Cardiac muscle cell (in vitro differentiated cells and primary cell): ENCODE measurements at regions not wholly inside any gene's neighbourhood (a gene's known extent, or its start where the extent isn't known, plus 50 kb on each side); places are given as distances from the start of the nearest gene placed in this dataset.
A peak's percentile ranks its signal among the peaks of the same experiment; 100 is the strongest.

ENCODE experiments used
- DNase-seq, 2 donors: peaks; one replicate each; pipeline versions ENCODE4 v3.0.0 to v3.0.0-alpha.2; 2010 to 2017; ENCODE audit warnings: low read depth in 1 of 2, low spot score in 1 of 2
- H3K27ac ChIP-seq: fragments of 200-600 bp; sonication (generic); 2 replicates; pipeline ENCODE4 v1.5.1; 2016
- H3K27me3 ChIP-seq: fragments of 200-600 bp; sonication (generic); 2 replicates; pipeline ENCODE4 v1.6.0; 2016; ENCODE audit warnings: control low read depth
- H3K36me3 ChIP-seq: fragments of 200-600 bp; sonication (generic); 2 replicates; pipeline ENCODE4 v1.5.1; 2016; ENCODE audit warnings: control low read depth
- H3K4me1 ChIP-seq: fragments of 200-600 bp; sonication (generic); 2 replicates; pipeline ENCODE4 v1.8.1; 2017; ENCODE audit warnings: low read depth, mild to moderate bottlenecking, mixed run types
- H3K4me3 ChIP-seq: fragments of 200-600 bp; sonication (generic); 2 replicates; pipeline ENCODE4 v1.5.1; 2016; ENCODE audit warnings: mild to moderate bottlenecking
- H3K9me3 ChIP-seq: fragments of 200-600 bp; sonication (generic); 2 replicates; pipeline ENCODE4 v1.5.1; 2017; ENCODE audit warnings: low read depth, mild to moderate bottlenecking, control low read depth
- CTCF ChIP-seq: IDR thresholded peaks from 2 replicates; pipeline ENCODE4 v1.5.1; 2012; ENCODE audit warnings: low read depth, mild to moderate bottlenecking, low read length

- DNase-seq, result no peak
- H3K9me3 ChIP-seq, result no peaks in the 10 kb centered on the region
- no peaks in the 10 kb centered on the region for H3K27me3 ChIP-seq
- H3K36me3 ChIP-seq, result no peaks in the 10 kb centered on the region
- TF ChIP-seq CTCF, result no peak
- no peaks in the 10 kb centered on the region for H3K4me1 ChIP-seq
- H3K27ac ChIP-seq, result no peak overlapping the region
- H3K4me3 ChIP-seq, result no peak overlapping the region
Measured at GRCh38 chr5:154557548-154557947, 79.5 kb upstream of the HAND1 start.

- H3K4me1 ChIP-seq, result no peaks in the 10 kb centered on the region
- no peak for TF ChIP-seq CTCF
- DNase-seq, result no peak
- no peaks in the 10 kb centered on the region for H3K27me3 ChIP-seq
- H3K36me3 ChIP-seq, result no peaks in the 10 kb centered on the region
- H3K27ac ChIP-seq, result no peak overlapping the region
- H3K4me3 ChIP-seq, result no peak overlapping the region
- no peaks in the 10 kb centered on the region for H3K9me3 ChIP-seq
Measured at GRCh38 chr5:154547551-154547950, 69.5 kb upstream of the HAND1 start.

GRCh38 chr5:154546719-154547118 is 68.7 kb upstream of the HAND1 start:
- Histone ChIP-seq H3K4me1 (no peaks in the 10 kb centered on the region), H3K9me3 (no peaks in the 10 kb centered on the region), H3K4me3 (no peak overlapping the region), H3K36me3 (no peaks in the 10 kb centered on the region), H3K27ac (no peak overlapping the region), H3K27me3 (peaks cover 5% of the 10 kb centered on the region)
- no peak for TF ChIP-seq CTCF
- no peak for DNase-seq

GRCh38 chr5:154544646-154545045 is 66.6 kb upstream of the HAND1 start:
- no peak for DNase-seq
- Histone ChIP-seq H3K27me3 (peaks cover 5% of the 10 kb centered on the region), H3K9me3 (no peaks in the 10 kb centered on the region), H3K4me1 (no peaks in the 10 kb centered on the region), H3K36me3 (no peaks in the 10 kb centered on the region), H3K27ac (no peak overlapping the region), H3K4me3 (no peak overlapping the region)
- TF ChIP-seq CTCF, result no peak

- Histone ChIP-seq H3K4me1 (no peaks in the 10 kb centered on the region), H3K4me3 (no peak overlapping the region), H3K27me3 (peaks cover 5% of the 10 kb centered on the region), H3K36me3 (no peaks in the 10 kb centered on the region), H3K9me3 (no peaks in the 10 kb centered on the region), H3K27ac (no peak overlapping the region)
- peak in 1 of 2 donors; percentile 39 for DNase-seq
- no peak for TF ChIP-seq CTCF
Measured at GRCh38 chr5:154543380-154543779, 65.4 kb upstream of the HAND1 start.

GRCh38 chr5:154542581-154542980 is 64.6 kb upstream of the HAND1 start:
- Histone ChIP-seq H3K27ac (no peak overlapping the region), H3K27me3 (peaks cover 5% of the 10 kb centered on the region), H3K4me3 (no peak overlapping the region), H3K9me3 (no peaks in the 10 kb centered on the region), H3K36me3 (no peaks in the 10 kb centered on the region), H3K4me1 (no peaks in the 10 kb centered on the region)
- DNase-seq, result no peak
- no peak for TF ChIP-seq CTCF
